RWPE2 (cell line): ENCODE measurements at regions not wholly inside any gene's neighbourhood (a gene's known extent, or its start where the extent isn't known, plus 50 kb on each side); places are given as distances from the start of the nearest gene placed in this dataset.

Experiments used
- ATAC-seq: fragments of 200-7000 bp; cut with Tn5 transposase; 3 replicates; pipeline ENCODE4 v1.9.1; 2021; ENCODE audit warnings: low read depth
- DNase-seq: peaks from one replicate; pipeline ENCODE4 v3.0.0-alpha.2; 2020; ENCODE audit warnings: low spot score
- H3K27ac ChIP-seq: fragments of 450-650 bp; 2 replicates; pipeline ENCODE4 v1.5.1; 2017; ENCODE audit warnings: mild to moderate bottlenecking; ENCODE audit not compliant: poor library complexity, severe bottlenecking
- H3K27me3 ChIP-seq: fragments of 250-450 bp; sonication (Bioruptor Pico); 2 replicates; pipeline ENCODE4 v1.5.1; 2021; ENCODE audit warnings: mild to moderate bottlenecking, moderate library complexity; ENCODE audit not compliant: insufficient read depth, poor library complexity, severe bottlenecking
- H3K36me3 ChIP-seq: fragments of 250-450 bp; sonication (Bioruptor Pico); 2 replicates; pipeline ENCODE4 v1.5.1; 2020; ENCODE audit warnings: low read depth, mild to moderate bottlenecking, moderate library complexity
- H3K4me1 ChIP-seq: fragments of 250-450 bp; sonication (Bioruptor Pico); 2 replicates; pipeline ENCODE4 v1.5.1; 2021; ENCODE audit warnings: mild to moderate bottlenecking, moderate library complexity; ENCODE audit not compliant: insufficient read depth, poor library complexity, severe bottlenecking
- H3K4me3 ChIP-seq: fragments of 250-450 bp; sonication (Bioruptor Pico); 2 replicates; pipeline ENCODE4 v1.5.1; 2021; ENCODE audit warnings: mild to moderate bottlenecking, moderate library complexity; ENCODE audit not compliant: severe bottlenecking
- H3K9me3 ChIP-seq: fragments of 250-450 bp; sonication (Bioruptor Pico); 2 replicates; pipeline ENCODE4 v1.5.1; 2021; ENCODE audit warnings: mild to moderate bottlenecking, moderate library complexity; ENCODE audit not compliant: severe bottlenecking
- CTCF ChIP-seq: fragments of 450-650 bp; IDR thresholded peaks from one replicate; pipeline ENCODE4 v1.5.1; 2017; ENCODE audit warnings: mild to moderate bottlenecking, moderate library complexity; ENCODE audit not compliant: poor library complexity, severe bottlenecking

- no peaks in the 10 kb centered on the region for H3K4me1 ChIP-seq
- no peak for ATAC-seq
- no peaks in the 10 kb centered on the region for H3K27me3 ChIP-seq
- H3K4me3 ChIP-seq: no peak overlapping the region
- no peak overlapping the region for H3K27ac ChIP-seq
- no peaks in the 10 kb centered on the region for H3K36me3 ChIP-seq
- no peak for DNase-seq
- TF ChIP-seq CTCF: no peak
- H3K9me3 ChIP-seq: no peaks in the 10 kb centered on the region
Measured at GRCh38 chr12:13313886-13314285, 117.4 kb downstream of the EMP1 start.

GRCh38 chr12:13311551-13311950 is 115.0 kb downstream of the EMP1 start:
- TF ChIP-seq CTCF: no peak
- DNase-seq: no peak

GRCh38 chr12:13307143-13307816 is 110.8 kb downstream of the EMP1 start:
- DNase-seq (no peak), ATAC-seq (no peak)
- Histone ChIP-seq H3K27me3 (no peaks in the 10 kb centered on the region), H3K4me1 (no peaks in the 10 kb centered on the region), H3K9me3 (no peaks in the 10 kb centered on the region), H3K4me3 (no peak overlapping the region), H3K36me3 (no peaks in the 10 kb centered on the region), H3K27ac (no peak overlapping the region)
- TF ChIP-seq CTCF: no peak

More at GRCh38 chr12:13311551-13311950, 115.0 kb downstream of the EMP1 start:
- Histone ChIP-seq H3K9me3 (no peaks in the 10 kb centered on the region), H3K36me3 (no peaks in the 10 kb centered on the region), H3K4me1 (no peaks in the 10 kb centered on the region), H3K27me3 (no peaks in the 10 kb centered on the region), H3K4me3 (no peak overlapping the region), H3K27ac (no peak overlapping the region)
- no peak for ATAC-seq

- Histone ChIP-seq H3K27ac (no peak overlapping the region), H3K36me3 (no peaks in the 10 kb centered on the region), H3K27me3 (no peaks in the 10 kb centered on the region), H3K9me3 (no peaks in the 10 kb centered on the region), H3K4me3 (no peak overlapping the region), H3K4me1 (no peaks in the 10 kb centered on the region)
- no peak for DNase-seq
- no peak for TF ChIP-seq CTCF
- no peak for ATAC-seq
Measured at GRCh38 chr12:13304924-13305323, 108.4 kb downstream of the EMP1 start.

- H3K9me3 ChIP-seq: no peaks in the 10 kb centered on the region
- ATAC-seq (no peak), DNase-seq (no peak)
- TF ChIP-seq CTCF: no peak
- H3K4me1 ChIP-seq: no peaks in the 10 kb centered on the region
- H3K36me3 ChIP-seq: no peaks in the 10 kb centered on the region
- H3K4me3 ChIP-seq: no peak overlapping the region
- H3K27ac ChIP-seq: no peak overlapping the region
- H3K27me3 ChIP-seq: no peaks in the 10 kb centered on the region
Measured at GRCh38 chr12:13299457-13299856, 102.9 kb downstream of the EMP1 start.
